GM23248 (cell line): ENCODE measurements at regions not wholly inside any gene's neighbourhood (a gene's known extent, or its start where the extent isn't known, plus 50 kb on each side); places are given as distances from the start of the nearest gene placed in this dataset.

Experiments used
- DNase-seq: peaks from one replicate; pipeline ENCODE4 v3.0.0-alpha.2; 2015
- H2AFZ ChIP-seq: fragments of 200-600 bp; sonication (generic); 2 replicates; pipeline ENCODE4 v1.6.1; 2016; ENCODE audit warnings: antibody characterized with exemption
- H3F3A ChIP-seq: fragments of 200-600 bp; sonication (generic); 2 replicates; pipeline ENCODE4 v1.6.1; 2016; ENCODE audit warnings: mild to moderate bottlenecking, antibody characterized with exemption, mixed run types; ENCODE audit not compliant: insufficient read depth
- H3K27ac ChIP-seq: fragments of 200-600 bp; sonication (generic); 2 replicates; pipeline ENCODE4 v1.5.1; 2016; ENCODE audit warnings: mild to moderate bottlenecking
- H3K27me3 ChIP-seq: fragments of 200-600 bp; sonication (generic); replicated peaks from 2 replicates; pipeline ENCODE4 v1.6.1; 2016; ENCODE audit warnings: mild to moderate bottlenecking; ENCODE audit not compliant: insufficient read depth
- H3K36me3 ChIP-seq: fragments of 200-600 bp; sonication (generic); 2 replicates; pipeline ENCODE4 v1.6.1; 2016; ENCODE audit warnings: low read depth, mild to moderate bottlenecking
- H3K4me1 ChIP-seq: fragments of 200-600 bp; sonication (generic); 2 replicates; pipeline ENCODE4 v1.6.1; 2016; ENCODE audit warnings: mild to moderate bottlenecking; ENCODE audit not compliant: insufficient read depth
- H3K4me2 ChIP-seq: fragments of 200-600 bp; sonication (generic); one replicate; pipeline ENCODE4 v1.6.1; 2016; ENCODE audit warnings: mild to moderate bottlenecking; ENCODE audit not compliant: unreplicated experiment
- H3K4me3 ChIP-seq: fragments of 200-600 bp; sonication (generic); 2 replicates; pipeline ENCODE4 v1.5.1; 2016; ENCODE audit warnings: mild to moderate bottlenecking
- H3K79me2 ChIP-seq: fragments of 200-600 bp; sonication (generic); 2 replicates; pipeline ENCODE4 v1.6.1; 2016; ENCODE audit warnings: mild to moderate bottlenecking; ENCODE audit not compliant: insufficient read depth
- H3K9ac ChIP-seq: fragments of 200-600 bp; sonication (generic); 2 replicates; pipeline ENCODE4 v1.6.1; 2016; ENCODE audit warnings: mild to moderate bottlenecking
- H3K9me2 ChIP-seq: fragments of 200-600 bp; sonication (generic); 2 replicates; pipeline ENCODE4 v1.6.1; 2016; ENCODE audit warnings: mixed run types, mild to moderate bottlenecking, moderate library complexity; ENCODE audit not compliant: insufficient read depth
- H3K9me3 ChIP-seq: fragments of 200-600 bp; sonication (generic); one replicate; pipeline ENCODE4 v1.6.1; 2017; ENCODE audit warnings: low read depth
- H4K20me1 ChIP-seq: fragments of 200-600 bp; sonication (generic); 2 replicates; pipeline ENCODE4 v1.6.0; 2016; ENCODE audit not compliant: insufficient read depth
- EZH2 ChIP-seq: fragments of 200-600 bp; sonication (generic); IDR thresholded peaks from 2 replicates; pipeline ENCODE4 v1.6.1; 2018; ENCODE audit warnings: antibody characterized with exemption, mild to moderate bottlenecking; ENCODE audit not compliant: insufficient read depth, poor library complexity, severe bottlenecking
- EZH2phosphoT487 ChIP-seq: fragments of 200-600 bp; sonication (generic); IDR thresholded peaks from 2 replicates; pipeline ENCODE4 v1.6.1; 2018; ENCODE audit warnings: antibody characterized with exemption, moderate library complexity, mild to moderate bottlenecking, low read depth; ENCODE audit not compliant: insufficient read depth
- WGBS, 2 experiments: methylation state at CpG; one replicate each; pipeline ENCODE4 v1.1.6; 2015 to 2017; ENCODE audit warnings: low lambda C conversion rate in 2 of 2, low coverage in 1 of 2; ENCODE audit errors: missing lambda C conversion rate in 2 of 2; 5-methylcytosine and 5-hydroxymethylcytosine counted together
- in situ Hi-C: fragments of 300-500 bp; cut with MboI; formaldehyde crosslinking; loops from 2 replicates; pipeline ENCODE4 v1.15.0; 2020

DNA sequence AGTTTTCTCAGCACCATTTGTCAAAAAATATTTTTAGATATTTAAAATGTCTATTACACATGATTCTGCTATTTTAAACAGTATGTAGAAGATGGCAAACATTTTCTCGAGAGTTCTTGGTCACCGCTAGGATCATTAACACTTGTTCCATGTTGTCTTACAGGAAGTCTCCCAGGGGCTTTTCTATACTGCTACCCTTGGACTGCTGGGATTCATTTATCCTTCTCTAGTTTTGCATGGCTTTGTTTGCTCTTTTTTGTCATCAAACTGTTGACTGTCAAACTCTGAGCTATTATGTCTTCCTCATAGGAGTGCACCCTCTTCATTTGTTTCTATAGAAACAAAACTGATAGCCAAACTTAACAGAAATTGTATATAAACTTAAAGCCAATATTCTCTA, 184.9 kb downstream of the CDCA7 start:
- no peak overlapping the region for H3K4me3 ChIP-seq
- TF ChIP-seq EZH2: no peak
- no peak for TF ChIP-seq EZH2phosphoT487
- H3K27ac ChIP-seq: no peak overlapping the region
- H3K9me2 ChIP-seq: no peaks in the 10 kb centered on the region
- no peaks in the 10 kb centered on the region for H3K9me3 ChIP-seq
- peaks cover 28% of the 10 kb centered on the region for H3K27me3 ChIP-seq
- H3K36me3 ChIP-seq: no peaks in the 10 kb centered on the region
- H4K20me1 ChIP-seq: no peaks in the 10 kb centered on the region
- no peaks in the 10 kb centered on the region for H3K4me1 ChIP-seq
- no peak overlapping the region for H2AFZ ChIP-seq
- in situ Hi-C loops: no loop called here
- 70 to 81% methylated on average over 2 of the region's 2 CpGs for WGBS, 2 experiments
- H3F3A ChIP-seq: no peaks in the 10 kb centered on the region
- no peak for DNase-seq
- H3K9ac ChIP-seq: no peak overlapping the region
- H3K4me2 ChIP-seq: no peak overlapping the region
- no peaks in the 10 kb centered on the region for H3K79me2 ChIP-seq

DNA sequence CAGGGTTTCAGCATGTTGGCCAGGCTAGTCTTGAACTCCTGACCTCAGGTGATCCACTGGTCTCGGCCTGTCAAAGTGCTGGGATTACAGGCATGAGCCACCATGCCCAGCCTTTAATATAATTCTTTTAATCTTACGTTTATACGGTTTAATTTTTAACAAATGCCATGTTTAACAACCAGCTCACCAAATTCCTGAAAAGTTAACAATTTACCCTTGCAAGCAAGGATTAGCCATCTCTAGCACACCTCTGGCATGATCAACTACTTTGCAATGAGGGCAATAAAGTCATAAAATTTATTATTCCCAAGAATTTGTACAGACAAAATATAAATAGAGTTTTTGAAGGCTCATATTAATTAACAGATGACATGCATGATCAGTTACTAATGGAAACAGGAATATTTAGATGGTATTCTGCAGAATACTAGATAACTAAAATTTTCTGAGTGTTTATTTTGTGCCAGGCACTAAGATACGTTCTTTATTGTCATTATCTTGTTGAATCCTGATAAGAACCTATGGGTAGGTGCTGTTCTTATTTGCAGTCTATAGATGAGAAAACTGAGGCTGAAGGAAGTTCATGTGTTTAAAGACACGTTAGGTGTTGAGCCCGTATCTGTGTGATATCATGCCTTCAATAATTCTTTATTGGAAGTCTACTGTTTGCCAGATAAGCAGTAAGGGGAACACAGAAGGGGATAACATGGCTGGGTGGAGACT, 190.1 kb downstream of the CDCA7 start:
- Histone ChIP-seq H3F3A (peaks cover 3% of the 10 kb centered on the region), H4K20me1 (no peaks in the 10 kb centered on the region), H3K27me3 (peaks cover 17% of the 10 kb centered on the region), H3K27ac (no peak overlapping the region), H3K4me1 (peaks cover 4% of the 10 kb centered on the region), H3K9me2 (no peaks in the 10 kb centered on the region), H2AFZ (no peak overlapping the region), H3K4me2 (no peak overlapping the region), H3K4me3 (no peak overlapping the region), H3K9ac (no peak overlapping the region), H3K9me3 (no peaks in the 10 kb centered on the region), H3K79me2 (no peaks in the 10 kb centered on the region), H3K36me3 (no peaks in the 10 kb centered on the region)
- no peak for TF ChIP-seq EZH2phosphoT487
- TF ChIP-seq EZH2: no peak
- 59 to 61% methylated on average over 6 of the region's 6 CpGs for WGBS, 2 experiments
- in situ Hi-C loops: no loop called here
- DNase-seq: no peak

DNA sequence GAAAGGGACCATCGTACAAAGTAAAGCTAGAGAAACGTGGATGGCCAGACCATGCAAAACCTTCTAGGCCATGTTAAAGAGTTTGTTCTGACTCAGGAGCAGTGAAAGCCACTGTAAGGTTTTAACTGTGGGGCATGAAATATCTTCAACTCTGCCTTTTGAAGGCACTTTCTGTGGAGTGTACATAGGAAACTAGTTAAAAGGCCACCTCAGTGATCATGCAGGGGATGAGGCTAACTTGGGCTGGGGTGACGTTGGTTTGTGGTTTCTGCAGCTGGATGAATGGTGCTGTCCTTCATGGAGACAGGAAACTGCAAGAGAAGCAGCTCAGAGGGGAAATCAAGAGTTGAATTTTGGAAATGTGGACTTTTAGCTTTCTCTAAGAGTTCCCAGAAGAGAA, 190.7 kb downstream of the CDCA7 start:
- in situ Hi-C loops: no loop called here
- TF ChIP-seq EZH2phosphoT487: no peak
- no peak for TF ChIP-seq EZH2

DNA sequence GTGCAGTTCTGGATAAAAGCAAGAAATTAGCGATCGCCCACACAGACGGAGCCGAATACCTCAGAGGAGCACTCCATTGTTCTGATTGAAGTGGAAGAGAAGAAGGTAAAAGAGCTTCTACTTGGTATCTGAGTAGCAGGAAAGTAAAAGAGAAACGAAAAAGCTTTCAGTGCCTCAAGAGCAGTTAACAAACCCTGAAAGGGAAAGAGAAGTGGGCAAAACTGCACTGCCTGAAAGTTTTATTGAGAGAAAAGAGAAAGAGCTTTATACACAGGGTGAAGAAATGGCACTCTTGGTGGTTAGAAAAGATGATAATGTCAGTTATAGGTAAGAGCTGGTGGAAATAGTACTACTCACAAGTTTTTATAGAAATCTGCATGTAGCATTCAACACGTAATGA, 192.8 kb downstream of the CDCA7 start:
- 91 to 94% methylated on average over 6 of the region's 6 CpGs for WGBS, 2 experiments
- H3F3A ChIP-seq: peaks cover 9% of the 10 kb centered on the region
- no peak overlapping the region for H3K27ac ChIP-seq
- no peak overlapping the region for H3K4me2 ChIP-seq
- no peaks in the 10 kb centered on the region for H3K36me3 ChIP-seq
- in situ Hi-C loops: no loop called here
- H3K79me2 ChIP-seq: no peaks in the 10 kb centered on the region
- H3K9ac ChIP-seq: no peak overlapping the region
- peaks cover 17% of the 10 kb centered on the region for H3K27me3 ChIP-seq
- no peaks in the 10 kb centered on the region for H3K9me2 ChIP-seq
- no peak overlapping the region for H2AFZ ChIP-seq
- TF ChIP-seq EZH2phosphoT487: no peak
- no peak for TF ChIP-seq EZH2
- peaks cover 10% of the 10 kb centered on the region for H3K4me1 ChIP-seq
- H4K20me1 ChIP-seq: no peaks in the 10 kb centered on the region
- no peaks in the 10 kb centered on the region for H3K9me3 ChIP-seq
- no peak for DNase-seq
- H3K4me3 ChIP-seq: no peak overlapping the region

More for the DNA sequence above, 190.7 kb downstream of the CDCA7 start:
- no peak for DNase-seq
- no peak overlapping the region for H3K4me3 ChIP-seq
- H3K36me3 ChIP-seq: no peaks in the 10 kb centered on the region
- H3K9ac ChIP-seq: no peak overlapping the region
- peaks cover 9% of the 10 kb centered on the region for H3F3A ChIP-seq
- no peaks in the 10 kb centered on the region for H3K79me2 ChIP-seq
- no peak overlapping the region for H3K4me2 ChIP-seq
- H2AFZ ChIP-seq: no peak overlapping the region
- no peak overlapping the region for H3K27ac ChIP-seq
- 77 to 80% methylated on average over 3 of the region's 3 CpGs for WGBS, 2 experiments
- H3K9me3 ChIP-seq: no peaks in the 10 kb centered on the region
- no peaks in the 10 kb centered on the region for H4K20me1 ChIP-seq
- H3K27me3 ChIP-seq: peaks cover 17% of the 10 kb centered on the region
- H3K4me1 ChIP-seq: peaks cover 10% of the 10 kb centered on the region
- no peaks in the 10 kb centered on the region for H3K9me2 ChIP-seq

DNA sequence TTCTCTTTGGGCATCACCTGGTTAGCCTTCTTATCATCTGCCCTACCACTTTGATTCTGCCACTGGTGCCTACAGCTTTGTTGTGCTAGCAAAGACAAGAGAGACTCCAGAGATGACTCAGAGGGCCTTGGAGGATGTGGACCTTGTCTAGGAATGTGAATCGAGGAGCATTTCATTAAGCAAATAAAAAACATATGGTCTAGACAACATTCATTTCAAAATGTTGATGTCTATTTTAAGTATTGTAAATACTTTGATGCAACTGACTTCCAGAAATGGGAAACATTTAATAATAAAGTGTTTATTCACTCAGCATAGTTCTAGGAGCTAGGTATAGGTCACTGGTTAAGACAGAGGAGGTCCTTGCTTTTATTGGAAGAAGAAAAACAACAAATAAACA, 195.5 kb downstream of the CDCA7 start:
- in situ Hi-C loops: no loop called here
- no peaks in the 10 kb centered on the region for H3K9me2 ChIP-seq
- H3K36me3 ChIP-seq: no peaks in the 10 kb centered on the region
- peaks cover 9% of the 10 kb centered on the region for H3K27me3 ChIP-seq
- H3K9ac ChIP-seq: no peak overlapping the region
- 0 to 6% methylated on average over 1 of the region's 1 CpG for whole genome bisulfite sequencing, 2 experiments
- H3F3A ChIP-seq: peaks cover 9% of the 10 kb centered on the region
- H3K79me2 ChIP-seq: no peaks in the 10 kb centered on the region
- H3K27ac ChIP-seq: no peak overlapping the region
- no peak overlapping the region for H2AFZ ChIP-seq
- peak overlapping the region; percentile 22 for H3K4me2 ChIP-seq
- H3K4me3 ChIP-seq: no peak overlapping the region
- TF ChIP-seq EZH2phosphoT487 (no peak), EZH2 (no peak)
- no peaks in the 10 kb centered on the region for H3K9me3 ChIP-seq
- peak; percentile 88 for DNase-seq
- H3K4me1 ChIP-seq: peaks cover 17% of the 10 kb centered on the region
- no peaks in the 10 kb centered on the region for H4K20me1 ChIP-seq
